GM21786 (cell line): ENCODE measurements at regions not wholly inside any gene's neighbourhood (a gene's known extent, or its start where the extent isn't known, plus 50 kb on each side); places are given as distances from the start of the nearest gene placed in this dataset.

Source experiments
- ATAC-seq: cut with Tn5 transposase; IDR thresholded peaks from one replicate; pipeline ENCODE4 v1.9.1; 2021; ENCODE audit not compliant: unreplicated experiment

- no peak for ATAC-seq
Observed at GRCh38 chr22:22392131-22392530, 116.4 kb downstream of the ZNF280B start.

DNA sequence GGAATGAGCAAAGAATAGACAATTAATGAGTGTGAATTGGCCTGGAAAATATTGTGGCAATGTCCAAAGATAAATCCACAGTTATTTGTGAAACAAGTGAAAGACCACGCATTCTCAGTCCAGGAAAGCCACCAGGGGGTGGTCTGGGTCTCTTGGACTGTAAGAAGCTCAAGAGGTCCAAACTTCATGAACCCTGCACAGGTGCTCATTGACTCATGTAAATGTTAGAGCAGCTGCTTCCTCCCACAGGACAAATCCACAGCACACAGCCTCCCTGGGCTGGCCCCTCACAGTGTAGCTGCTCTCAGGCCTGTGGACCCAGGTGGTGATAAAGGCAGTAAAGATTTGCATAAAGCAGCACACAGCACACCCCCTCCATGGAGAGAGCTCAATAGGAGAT, 114.0 kb downstream of the ZNF280B start:
- ATAC-seq = no peak

DNA sequence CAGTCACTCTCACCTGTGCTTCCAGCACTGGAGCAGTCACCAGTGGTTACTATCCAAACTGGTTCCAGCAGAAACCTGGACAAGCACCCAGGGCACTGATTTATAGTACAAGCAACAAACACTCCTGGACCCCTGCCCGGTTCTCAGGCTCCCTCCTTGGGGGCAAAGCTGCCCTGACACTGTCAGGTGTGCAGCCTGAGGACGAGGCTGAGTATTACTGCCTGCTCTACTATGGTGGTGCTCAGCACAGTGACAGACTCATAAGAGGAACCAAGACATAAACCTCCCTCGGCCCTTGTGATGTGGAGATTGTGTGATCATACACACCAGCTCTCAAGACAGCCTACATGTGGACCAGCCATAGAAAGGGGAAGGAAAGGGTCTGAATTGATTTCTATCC, 113.3 kb downstream of the ZNF280B start:
- no peak for ATAC-seq

DNA sequence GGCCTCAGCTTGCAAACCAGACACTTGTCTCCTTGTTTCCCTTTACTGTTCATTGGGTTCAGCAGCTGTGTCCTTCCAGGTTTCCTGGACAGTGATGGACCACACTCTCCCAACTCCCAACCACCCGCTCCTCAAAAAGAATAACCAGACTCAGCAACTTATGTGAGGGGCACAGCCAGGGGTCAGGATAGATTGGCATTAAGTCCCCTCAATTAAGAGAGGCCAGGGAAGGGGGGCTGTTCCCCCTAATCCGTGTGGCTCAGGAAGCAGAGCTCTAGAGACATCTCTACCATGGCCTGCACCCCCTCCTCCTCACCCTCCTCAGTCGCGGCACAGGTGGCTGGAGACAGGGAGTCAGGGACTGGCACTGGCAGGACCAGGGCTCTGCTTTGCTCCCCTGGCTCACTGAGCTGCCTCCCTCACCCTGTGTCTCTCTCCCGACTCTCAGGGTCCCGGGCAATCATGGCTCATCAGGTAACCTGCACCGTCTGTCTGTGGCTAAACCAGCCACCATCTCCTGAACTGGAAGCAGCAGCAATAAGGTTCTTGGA, 111.7 kb downstream of the ZNF280B start:
- no peak for ATAC-seq

- ATAC-seq = no peak
Observed at GRCh38 chr22:22397292-22397870, 111.2 kb downstream of the ZNF280B start.

GRCh38 chr22:22397875-22398524, 110.5 kb downstream of the ZNF280B start:
- ATAC-seq = no peak

GRCh38 chr22:22398530-22399327, 109.8 kb downstream of the ZNF280B start:
- no peak for ATAC-seq

DNA sequence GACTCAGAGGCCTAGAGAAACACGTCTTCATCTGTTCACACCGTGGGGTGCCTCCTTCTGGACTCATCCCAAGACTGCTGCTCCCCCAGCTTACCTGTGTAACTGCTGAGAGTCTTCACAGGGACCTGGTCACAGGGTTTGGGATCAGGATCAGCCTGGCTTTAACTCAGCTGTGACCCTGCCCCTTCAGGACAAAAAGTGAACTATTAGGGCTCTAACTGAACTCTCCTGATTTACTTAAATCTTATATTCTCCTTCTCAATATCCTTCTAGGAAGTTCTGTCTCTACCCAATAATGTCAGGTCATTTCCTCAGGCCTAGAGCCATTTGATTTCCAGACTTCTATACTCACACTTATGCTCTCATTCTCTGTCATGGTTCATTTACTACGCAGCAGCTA, 108.4 kb downstream of the ZNF280B start:
- ATAC-seq = no peak

DNA sequence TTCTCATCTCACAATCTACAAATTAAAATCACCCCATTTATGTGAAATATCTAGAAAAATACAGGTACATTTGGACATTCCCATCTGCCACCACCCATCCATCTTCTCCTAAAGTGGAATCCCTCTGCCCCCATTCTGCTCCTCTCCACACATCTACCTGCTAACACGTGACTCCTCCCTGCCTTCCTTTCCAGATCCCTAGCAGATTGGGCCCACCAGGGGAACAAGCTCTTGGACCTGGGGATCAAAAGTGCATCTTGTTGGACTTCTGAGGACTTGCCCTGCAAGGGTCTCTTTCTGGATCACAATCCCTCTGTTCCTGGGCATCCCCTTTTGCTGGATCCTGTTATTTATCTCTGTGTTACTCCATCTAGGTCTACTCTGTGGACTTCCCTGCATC, 107.6 kb downstream of the ZNF280B start:
- ATAC-seq = no peak

GRCh38 chr22:22401381-22401780, 107.2 kb downstream of the ZNF280B start:
- no peak for ATAC-seq

DNA sequence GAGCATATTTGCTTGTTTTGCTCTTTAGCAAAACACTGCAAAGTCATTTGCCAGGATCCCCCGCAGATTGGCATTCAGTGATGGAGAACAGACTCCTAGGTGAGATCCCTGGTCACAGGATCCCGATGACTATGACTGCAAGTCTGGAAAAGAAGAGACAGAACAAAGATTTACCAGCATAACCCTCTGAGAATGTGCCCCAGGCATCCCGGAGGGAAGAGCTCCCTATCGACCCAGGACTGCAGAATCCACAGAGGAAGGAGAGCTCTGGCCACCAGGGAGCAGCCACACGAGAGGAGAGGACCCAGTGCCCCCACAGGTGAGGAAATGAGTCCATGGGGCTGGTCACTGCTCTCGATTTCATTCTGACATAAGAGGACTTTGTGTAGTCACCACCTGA, 105.2 kb downstream of the ZNF280B start:
- ATAC-seq = no peak

DNA sequence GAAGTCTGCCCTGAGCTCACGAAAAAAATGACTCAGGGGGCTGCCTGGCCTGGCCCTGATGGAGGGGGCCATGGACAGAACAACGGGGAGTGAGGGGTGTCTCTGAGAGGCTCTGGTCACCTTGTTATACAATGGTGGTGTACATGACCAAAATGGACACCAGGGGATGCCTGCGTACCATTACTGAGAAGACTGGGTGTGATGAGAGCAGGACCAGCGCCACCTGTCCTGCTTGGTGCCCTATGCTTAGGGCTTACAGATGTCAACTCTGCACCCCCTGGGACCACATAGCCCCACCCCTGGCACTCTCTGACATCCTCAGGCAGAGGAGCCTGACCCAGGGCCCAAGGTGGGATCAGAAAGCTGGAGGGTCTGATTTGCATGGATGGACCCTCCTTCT, 104.8 kb downstream of the ZNF280B start:
- no peak for ATAC-seq

GRCh38 chr22:22404598-22405284, 103.8 kb downstream of the ZNF280B start:
- no peak for ATAC-seq

GRCh38 chr22:22406445-22407027, 102.0 kb downstream of the ZNF280B start:
- no peak for ATAC-seq

GRCh38 chr22:22407061-22407460, 101.5 kb downstream of the ZNF280B start:
- no peak for ATAC-seq

DNA sequence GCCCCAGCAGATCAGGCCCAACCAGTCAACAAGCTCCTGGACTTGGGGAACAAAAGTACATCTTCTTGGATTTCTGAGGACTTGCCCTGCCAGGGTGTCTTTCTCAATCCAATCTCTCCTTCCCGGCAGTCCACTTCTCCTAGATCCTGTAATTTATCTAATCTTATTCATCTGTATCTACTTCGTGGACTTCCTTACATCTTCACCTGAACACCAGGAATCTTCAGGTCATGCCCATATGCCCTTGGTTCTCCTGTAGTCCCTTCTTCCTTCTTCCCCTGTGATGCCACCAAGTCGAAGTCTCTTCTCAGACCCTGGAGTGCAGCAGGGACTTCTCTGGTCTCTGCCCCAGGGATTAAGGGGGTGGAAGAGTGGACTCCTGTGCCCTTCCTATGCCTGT, 100.3 kb downstream of the ZNF280B start:
- no peak for ATAC-seq

- no peak for ATAC-seq
Observed at GRCh38 chr22:22408731-22409696, 99.5 kb downstream of the ZNF280B start.

DNA sequence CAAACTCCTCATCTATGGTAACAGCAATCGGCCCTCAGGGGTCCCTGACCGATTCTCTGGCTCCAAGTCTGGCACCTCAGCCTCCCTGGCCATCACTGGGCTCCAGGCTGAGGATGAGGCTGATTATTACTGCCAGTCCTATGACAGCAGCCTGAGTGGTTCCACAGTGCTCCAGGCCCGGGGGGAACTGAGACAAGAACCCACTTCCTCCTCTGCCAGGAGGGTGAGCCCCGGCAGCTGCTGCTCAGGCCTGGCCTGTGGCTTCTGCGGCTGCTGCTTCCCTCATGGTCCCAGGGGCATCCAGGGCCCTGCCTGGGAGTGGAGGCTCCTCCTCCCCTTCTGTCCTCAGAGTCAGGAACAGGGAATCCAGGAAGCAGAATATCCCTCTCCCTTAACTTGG, 98.4 kb downstream of the ZNF280B start:
- no peak for ATAC-seq

DNA sequence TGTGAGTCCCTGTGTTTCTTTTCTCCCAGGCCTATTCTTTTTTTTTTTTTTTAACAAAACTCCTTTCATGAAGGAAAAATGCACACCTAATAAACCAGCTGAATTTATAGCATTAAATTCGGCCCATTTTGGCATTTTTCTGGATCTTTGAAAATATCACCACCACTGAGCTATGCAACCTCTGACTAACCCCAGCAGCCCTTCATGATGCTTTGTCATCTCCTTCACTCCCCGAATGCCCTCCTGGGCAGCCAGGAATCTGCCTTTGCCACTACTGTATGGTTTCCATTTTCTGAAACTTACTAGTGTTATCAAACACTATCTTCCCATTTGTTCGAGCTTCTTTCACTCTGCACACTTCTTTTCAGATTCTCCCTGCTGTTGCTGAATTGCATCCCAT, 97.9 kb downstream of the ZNF280B start:
- no peak for ATAC-seq

DNA sequence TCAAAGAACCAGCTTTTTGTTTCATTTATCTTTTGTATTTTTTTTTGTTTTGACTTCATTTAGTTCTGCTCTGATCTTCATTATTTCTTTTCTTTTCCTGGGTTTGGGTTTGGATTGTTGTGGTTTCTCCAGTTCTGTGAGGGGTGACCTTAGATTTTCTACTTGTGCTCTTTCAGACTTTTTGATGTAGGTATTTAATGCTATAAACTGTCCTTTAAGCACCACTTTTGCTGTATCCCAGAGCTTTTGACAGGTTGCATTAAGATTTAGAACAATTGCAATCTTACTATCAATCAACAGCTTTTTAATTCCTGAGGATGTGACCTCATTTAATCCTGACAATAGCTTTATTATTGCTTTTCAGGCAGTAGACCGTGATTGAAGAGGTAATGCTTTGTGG, 94.3 kb downstream of the ZNF280B start:
- no peak for ATAC-seq
